HL-60 (cell line): ENCODE measurements at regions not wholly inside any gene's neighbourhood (a gene's known extent, or its start where the extent isn't known, plus 50 kb on each side); places are given as distances from the start of the nearest gene placed in this dataset.
"Not testable (repeated sequence)": the region's sequence is repeated elsewhere in the genome, so short reads cannot be mapped to it uniquely, and the experiment has no call there.

Experiments used
- DNase-seq, 2 experiments: peaks; one replicate each; pipeline ENCODE4 v3.0.0-alpha.2; 2010 to 2020; ENCODE audit warnings: low read depth in 1 of 2, low spot score in 1 of 2
- H3K27ac ChIP-seq: fragments of 250-450 bp; sonication (Bioruptor Pico); replicated peaks from 2 replicates; pipeline ENCODE4 v1.5.1; 2020; ENCODE audit warnings: mild to moderate bottlenecking, moderate library complexity
- H3K27me3 ChIP-seq: fragments of 250-450 bp; sonication (Bioruptor Pico); 2 replicates; pipeline ENCODE4 v1.5.1; 2021; ENCODE audit warnings: mild to moderate bottlenecking, moderate library complexity; ENCODE audit not compliant: insufficient read depth, poor library complexity, severe bottlenecking
- H3K4me3 ChIP-seq: replicated peaks from 2 replicates; pipeline ENCODE4 v1.5.1; 2011; ENCODE audit warnings: mild to moderate bottlenecking, control low read depth, low read length; ENCODE audit not compliant: insufficient read depth
- GABPA ChIP-seq: IDR thresholded peaks from 2 replicates; pipeline ENCODE4 v1.6.1; 2012; ENCODE audit warnings: low read depth
- POLR2AphosphoS5 ChIP-seq: IDR thresholded peaks from 2 replicates; pipeline ENCODE4 v1.6.1; 2012; ENCODE audit warnings: low read depth
- REST ChIP-seq: IDR thresholded peaks from 2 replicates; pipeline ENCODE4 v1.6.1; 2012; ENCODE audit warnings: low read depth; ENCODE audit not compliant: insufficient replicate concordance
- SPI1 ChIP-seq: IDR thresholded peaks from 2 replicates; pipeline ENCODE4 v1.6.1; 2012; ENCODE audit warnings: low read depth, mild to moderate bottlenecking, borderline replicate concordance
- TF ChIP-seq, protein P1 (sequence below): IDR thresholded peaks from one replicate; pipeline ENCODE4 v1.5.1; 2011; ENCODE audit warnings: low read length, control low read depth, inconsistent platforms; ENCODE audit not compliant: insufficient read depth

GRCh38 chr2:109722026-109722425, 72.1 kb upstream of the RGPD5 start:
- H3K4me3 ChIP-seq = no peak overlapping the region
- no peaks in the 10 kb centered on the region for H3K27me3 ChIP-seq
- no peak overlapping the region for H3K27ac ChIP-seq
- no peak for DNase-seq
- no peak for TF ChIP-seq SPI1
- TF ChIP-seq, protein P1, sequence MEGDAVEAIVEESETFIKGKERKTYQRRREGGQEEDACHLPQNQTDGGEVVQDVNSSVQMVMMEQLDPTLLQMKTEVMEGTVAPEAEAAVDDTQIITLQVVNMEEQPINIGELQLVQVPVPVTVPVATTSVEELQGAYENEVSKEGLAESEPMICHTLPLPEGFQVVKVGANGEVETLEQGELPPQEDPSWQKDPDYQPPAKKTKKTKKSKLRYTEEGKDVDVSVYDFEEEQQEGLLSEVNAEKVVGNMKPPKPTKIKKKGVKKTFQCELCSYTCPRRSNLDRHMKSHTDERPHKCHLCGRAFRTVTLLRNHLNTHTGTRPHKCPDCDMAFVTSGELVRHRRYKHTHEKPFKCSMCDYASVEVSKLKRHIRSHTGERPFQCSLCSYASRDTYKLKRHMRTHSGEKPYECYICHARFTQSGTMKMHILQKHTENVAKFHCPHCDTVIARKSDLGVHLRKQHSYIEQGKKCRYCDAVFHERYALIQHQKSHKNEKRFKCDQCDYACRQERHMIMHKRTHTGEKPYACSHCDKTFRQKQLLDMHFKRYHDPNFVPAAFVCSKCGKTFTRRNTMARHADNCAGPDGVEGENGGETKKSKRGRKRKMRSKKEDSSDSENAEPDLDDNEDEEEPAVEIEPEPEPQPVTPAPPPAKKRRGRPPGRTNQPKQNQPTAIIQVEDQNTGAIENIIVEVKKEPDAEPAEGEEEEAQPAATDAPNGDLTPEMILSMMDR = no peak
- TF ChIP-seq REST = no peak
- TF ChIP-seq GABPA = no peak
- no peak for TF ChIP-seq POLR2AphosphoS5

- not testable (repeated sequence) for H3K27ac ChIP-seq, DNase-seq, H3K27me3 ChIP-seq
Measured at GRCh38 chr2:109722640-109723039, 71.5 kb upstream of the RGPD5 start.

DNA sequence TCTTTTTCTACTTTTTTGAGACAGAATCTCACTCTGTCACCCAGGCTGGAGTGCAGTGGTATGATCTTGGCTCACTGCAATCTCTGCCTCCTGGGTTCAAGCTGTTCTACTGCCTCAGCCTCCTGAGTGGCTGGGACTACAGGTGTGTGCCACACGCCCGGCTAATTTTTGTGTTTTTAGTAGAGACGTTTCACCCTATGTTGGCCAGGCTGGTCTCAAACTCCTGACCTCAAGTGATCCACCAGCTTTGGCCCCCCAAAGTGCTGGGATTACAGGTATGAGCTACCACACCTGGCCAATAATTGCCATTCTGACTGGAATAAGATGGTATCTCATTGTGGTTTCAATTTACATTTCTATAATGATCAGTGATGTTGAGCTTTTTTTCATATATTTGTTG, 71.0 kb upstream of the RGPD5 start:
- not testable (repeated sequence) for H3K27me3 ChIP-seq, H3K4me3 ChIP-seq, H3K27ac ChIP-seq, DNase-seq

More at GRCh38 chr2:109722640-109723039, 71.5 kb upstream of the RGPD5 start:
- H3K4me3 ChIP-seq = not testable (repeated sequence)

GRCh38 chr2:109724533-109725460, 69.3 kb upstream of the RGPD5 start:
- no peaks in the 10 kb centered on the region for H3K27me3 ChIP-seq

More at GRCh38 chr2:109724533-109725460, 69.3 kb upstream of the RGPD5 start:
- Histone ChIP-seq H3K4me3 (no peak overlapping the region), H3K27ac (no peak overlapping the region)
- TF ChIP-seq SPI1 (no peak), REST (no peak), GABPA (no peak), POLR2AphosphoS5 (no peak)
- TF ChIP-seq, protein P1 = no peak
- no peak for DNase-seq
